ENCODE measurements at regions not wholly inside any gene's neighbourhood (a gene's known extent, or its start where the extent isn't known, plus 50 kb on each side); places are given as distances from the start of the nearest gene placed in this dataset.

GRCh38 chr6:14468647-14469321 is 351.2 kb downstream of the CD83 start:
- DNase-seq (ENCODE audit: low spot score): no peak
- TF ChIP-seq CTCF (IDR thresholded peaks at IDR 0.05): no peak
- no peak for ATAC-seq (ENCODE audit: low FRiP score)

- no peak for TF ChIP-seq CTCF (IDR thresholded peaks at IDR 0.05)
- ATAC-seq (ENCODE audit: low FRiP score) (no peak), DNase-seq (ENCODE audit: low spot score) (no peak)
These were observed 352.5 kb downstream of the CD83 start for GRCh38 chr6:14470101-14470500.

GRCh38 chr6:14470671-14471070 is 353.1 kb downstream of the CD83 start:
- ATAC-seq (ENCODE audit: low FRiP score) (no peak), DNase-seq (ENCODE audit: low spot score) (no peak)
- no peak for TF ChIP-seq CTCF (IDR thresholded peaks at IDR 0.05)

GRCh38 chr6:14472255-14472985 is 354.8 kb downstream of the CD83 start:
- ATAC-seq (ENCODE audit: low FRiP score) (no peak), DNase-seq (ENCODE audit: low spot score) (no peak)
- no peak for TF ChIP-seq CTCF (IDR thresholded peaks at IDR 0.05)

GRCh38 chr6:14472986-14473337 is 355.4 kb downstream of the CD83 start:
- TF ChIP-seq CTCF (IDR thresholded peaks at IDR 0.05): no peak
- no peak for DNase-seq (ENCODE audit: low spot score)
- ATAC-seq (ENCODE audit: low FRiP score): no peak

- no peak for TF ChIP-seq CTCF (IDR thresholded peaks at IDR 0.05)
- ATAC-seq (ENCODE audit: low FRiP score) (no peak), DNase-seq (ENCODE audit: low spot score) (no peak)
These were observed 357.2 kb downstream of the CD83 start for GRCh38 chr6:14474816-14475215.

GRCh38 chr6:14475306-14475705 is 357.7 kb downstream of the CD83 start:
- TF ChIP-seq CTCF (IDR thresholded peaks at IDR 0.05): no peak
- ATAC-seq (ENCODE audit: low FRiP score) (no peak), DNase-seq (ENCODE audit: low spot score) (no peak)

Measured in omental fat pad (tissue), 3 donors.